ENCODE measurements at regions not wholly inside any gene's neighbourhood (a gene's known extent, or its start where the extent isn't known, plus 50 kb on each side); places are given as distances from the start of the nearest gene placed in this dataset.

GRCh38 chr20:52578559-52578958 is 387.0 kb upstream of the ZFP64 start:
- TF ChIP-seq CTCF (IDR thresholded peaks at IDR 0.05; ENCODE audit: low read depth, low read length) = no peak
- H3K36me3 ChIP-seq = no peaks in the 10 kb centered on the region
- no peak overlapping the region for H3K27ac ChIP-seq
- no peaks in the 10 kb centered on the region for H3K9me3 ChIP-seq (ENCODE audit: low read depth)
- H3K4me1 ChIP-seq (ENCODE audit: low read depth) = no peaks in the 10 kb centered on the region
- no peaks in the 10 kb centered on the region for H3K27me3 ChIP-seq
- H3K4me3 ChIP-seq = no peak overlapping the region
- DNase-seq (ENCODE audit: low read depth in 1 of 2, low spot score in 1 of 2) = no peak

GRCh38 chr20:52577696-52578095 is 386.1 kb upstream of the ZFP64 start:
- H3K4me3 ChIP-seq = no peak overlapping the region
- TF ChIP-seq CTCF (IDR thresholded peaks at IDR 0.05; ENCODE audit: low read depth, low read length) = no peak
- no peaks in the 10 kb centered on the region for H3K36me3 ChIP-seq
- no peaks in the 10 kb centered on the region for H3K4me1 ChIP-seq (ENCODE audit: low read depth)
- H3K27ac ChIP-seq = no peak overlapping the region
- no peak for DNase-seq (ENCODE audit: low read depth in 1 of 2, low spot score in 1 of 2)
- no peaks in the 10 kb centered on the region for H3K27me3 ChIP-seq
- H3K9me3 ChIP-seq (ENCODE audit: low read depth) = no peaks in the 10 kb centered on the region

GRCh38 chr20:52572687-52573086 is 381.1 kb upstream of the ZFP64 start:
- peak in 1 of 2 donors; percentile 19 for DNase-seq (ENCODE audit: low read depth in 1 of 2, low spot score in 1 of 2)
- no peaks in the 10 kb centered on the region for H3K9me3 ChIP-seq (ENCODE audit: low read depth)
- H3K27ac ChIP-seq = no peak overlapping the region
- H3K27me3 ChIP-seq = no peaks in the 10 kb centered on the region
- H3K4me3 ChIP-seq = no peak overlapping the region
- H3K4me1 ChIP-seq (ENCODE audit: low read depth) = no peaks in the 10 kb centered on the region
- TF ChIP-seq CTCF (IDR thresholded peaks at IDR 0.05; ENCODE audit: low read depth, low read length) = no peak
- no peaks in the 10 kb centered on the region for H3K36me3 ChIP-seq

- H3K9me3 ChIP-seq (ENCODE audit: low read depth) = no peaks in the 10 kb centered on the region
- H3K27me3 ChIP-seq = no peaks in the 10 kb centered on the region
- DNase-seq (ENCODE audit: low read depth in 1 of 2, low spot score in 1 of 2) = no peak
- no peaks in the 10 kb centered on the region for H3K36me3 ChIP-seq
- H3K4me3 ChIP-seq = no peak overlapping the region
- no peak overlapping the region for H3K27ac ChIP-seq
- no peak for TF ChIP-seq CTCF (IDR thresholded peaks at IDR 0.05; ENCODE audit: low read depth, low read length)
- H3K4me1 ChIP-seq (ENCODE audit: low read depth) = no peaks in the 10 kb centered on the region
These were observed 377.6 kb upstream of the ZFP64 start for GRCh38 chr20:52569201-52569600.

GRCh38 chr20:52565614-52566013 is 374.0 kb upstream of the ZFP64 start:
- Histone ChIP-seq H3K9me3 (ENCODE audit: low read depth) (no peaks in the 10 kb centered on the region), H3K4me1 (ENCODE audit: low read depth) (no peaks in the 10 kb centered on the region), H3K4me3 (no peak overlapping the region), H3K36me3 (no peaks in the 10 kb centered on the region), H3K27ac (no peak overlapping the region), H3K27me3 (no peaks in the 10 kb centered on the region)
- DNase-seq (ENCODE audit: low read depth in 1 of 2, low spot score in 1 of 2) = no peak
- TF ChIP-seq CTCF (IDR thresholded peaks at IDR 0.05; ENCODE audit: low read depth, low read length) = no peak

- Histone ChIP-seq H3K4me3 (no peak overlapping the region), H3K27me3 (no peaks in the 10 kb centered on the region), H3K9me3 (ENCODE audit: low read depth) (no peaks in the 10 kb centered on the region), H3K36me3 (no peaks in the 10 kb centered on the region), H3K27ac (no peak overlapping the region), H3K4me1 (ENCODE audit: low read depth) (no peaks in the 10 kb centered on the region)
- TF ChIP-seq CTCF (IDR thresholded peaks at IDR 0.05; ENCODE audit: low read depth, low read length) = no peak
- no peak for DNase-seq (ENCODE audit: low read depth in 1 of 2, low spot score in 1 of 2)
These were observed 373.0 kb upstream of the ZFP64 start for GRCh38 chr20:52564594-52564993.

Data from cardiac muscle cell (in vitro differentiated cells and primary cell).